SK-N-SH (cell line): ENCODE measurements at regions not wholly inside any gene's neighbourhood (a gene's known extent, or its start where the extent isn't known, plus 50 kb on each side); places are given as distances from the start of the nearest gene placed in this dataset.

ENCODE experiments used
- CTCF ChIA-PET: fragments of 300-600, 350-600 bp; formaldehyde crosslinking; extraction: SDS; loops from one replicate; lab custom pipeline; 2021; lab: Yijun Ruan, JAX
- POLR2A ChIA-PET: fragments of 350-600 bp; sonication (Branson Sonifier 250); formaldehyde crosslinking; extraction: SDS; loops from one replicate; lab custom pipeline; 2020; ENCODE audit warnings: antibody characterized with exemption, inconsistent platforms; lab: Yijun Ruan, JAX
- DNase-seq: peaks from one replicate; pipeline ENCODE4 v3.0.0; 2012
- H2AFZ ChIP-seq: fragments of 200-600 bp; sonication (generic); 2 replicates; pipeline ENCODE4 v1.8.1; 2016; ENCODE audit warnings: antibody characterized with exemption, mild to moderate bottlenecking, low read depth
- H3F3A ChIP-seq: fragments of 200-600 bp; sonication (generic); replicated peaks from 2 replicates; pipeline ENCODE3; 2016; ENCODE audit warnings: antibody characterized with exemption, mild to moderate bottlenecking; ENCODE audit not compliant: insufficient read depth
- H3K27ac ChIP-seq, 2 experiments: fragments of 200-500 bp in 1 of 2; fragments of 200-600 bp in 1 of 2; sonication (Bioruptor generic) in 1 of 2; sonication (generic), shearing (Covaris generic) in 1 of 2; 2 replicates each; pipeline versions ENCODE4 v1.5.1 to v1.6.1; 2014 to 2016; ENCODE audit warnings: low read depth in 2 of 2, inconsistent platforms in 1 of 2, low read length in 1 of 2, mild to moderate bottlenecking in 1 of 2, mixed read lengths in 1 of 2
- H3K27me3 ChIP-seq: fragments of 200-600 bp; sonication (generic), shearing (Covaris generic); 2 replicates; pipeline ENCODE4 v1.6.1; 2016; ENCODE audit warnings: mixed run types; ENCODE audit not compliant: insufficient read depth
- H3K36me3 ChIP-seq, 2 experiments: fragments of 200-500 bp in 1 of 2; fragments of 200-600 bp in 1 of 2; sonication (Bioruptor generic) in 1 of 2; sonication (generic) in 1 of 2; replicated peaks in 1 of 2; 2 replicates each; pipeline versions ENCODE3 to v1.5.1; 2014 to 2016; ENCODE audit warnings: low read length in 1 of 2, mild to moderate bottlenecking in 1 of 2; ENCODE audit not compliant: insufficient read depth in 2 of 2, control insufficient read depth in 1 of 2
- H3K4me1 ChIP-seq, 2 experiments: fragments of 200-500 bp in 1 of 2; fragments of 200-600 bp in 1 of 2; sonication (Bioruptor generic) in 1 of 2; sonication (generic), shearing (Covaris generic) in 1 of 2; 2 replicates each; pipeline versions ENCODE4 v1.5.1 to v1.6.1; 2014 to 2016; ENCODE audit warnings: low read depth in 1 of 2, low read length in 1 of 2, mixed run types in 1 of 2; ENCODE audit not compliant: insufficient read depth in 2 of 2, control insufficient read depth in 1 of 2
- H3K4me2 ChIP-seq: fragments of 200-600 bp; sonication (generic), shearing (Covaris generic); 2 replicates; pipeline ENCODE4 v1.6.1; 2017; ENCODE audit warnings: mixed run types
- H3K4me3 ChIP-seq, 2 experiments: fragments of 200-500 bp in 1 of 2; fragments of 200-600 bp in 1 of 2; sonication (Bioruptor generic) in 1 of 2; sonication (generic), shearing (Covaris generic) in 1 of 2; 2 replicates each; pipeline versions ENCODE4 v1.5.1 to v1.8.1; 2014 to 2016; ENCODE audit warnings: low read depth in 2 of 2, inconsistent platforms in 1 of 2, low read length in 1 of 2, mild to moderate bottlenecking in 1 of 2, mixed read lengths in 1 of 2, moderate library complexity in 1 of 2
- H3K79me2 ChIP-seq: fragments of 200-600 bp; sonication (generic); 2 replicates; pipeline ENCODE4 v1.8.1; 2017; ENCODE audit warnings: mild to moderate bottlenecking; ENCODE audit not compliant: insufficient read depth
- H3K9ac ChIP-seq: fragments of 200-600 bp; sonication (generic); 2 replicates; pipeline ENCODE4 v1.6.1; 2017; ENCODE audit warnings: mixed run types
- H3K9me2 ChIP-seq: fragments of 200-600 bp; sonication (generic); 2 replicates; pipeline ENCODE4 v1.6.1; 2017; ENCODE audit warnings: mixed run types
- H3K9me3 ChIP-seq: fragments of 200-600 bp; sonication (generic); 2 replicates; pipeline ENCODE4 v1.6.1; 2017; ENCODE audit warnings: mixed run types, mild to moderate bottlenecking, moderate library complexity
- H4K20me1 ChIP-seq: fragments of 200-600 bp; sonication (generic); 2 replicates; pipeline ENCODE4 v1.6.1; 2017; ENCODE audit warnings: mild to moderate bottlenecking, mixed run types; ENCODE audit not compliant: insufficient read depth
- CTCF ChIP-seq: fragments of 200-600 bp; sonication (generic); IDR thresholded peaks from 2 replicates; pipeline ENCODE4 v1.6.1; 2017; ENCODE audit warnings: antibody characterized with exemption, mild to moderate bottlenecking, moderate library complexity
- FOXJ3 ChIP-seq: sonication (generic); formaldehyde crosslinking; IDR thresholded peaks from 2 replicates; pipeline ENCODE4 v1.5.1; 2020; ENCODE audit warnings: mild to moderate bottlenecking, missing genetic modification reagents
- GATA2 ChIP-seq: sonication (generic); formaldehyde crosslinking; IDR thresholded peaks from 2 replicates; pipeline ENCODE4 v1.5.0; 2020; ENCODE audit warnings: mild to moderate bottlenecking, missing genetic modification reagents
- IRF3 ChIP-seq: fragments of 150-350 bp; IDR thresholded peaks from 2 replicates; pipeline ENCODE4 v1.6.1; 2016; ENCODE audit warnings: mild to moderate bottlenecking, low read depth, low read length
- JUND ChIP-seq: IDR thresholded peaks from 2 replicates; pipeline ENCODE4 v1.4.0; 2012
- MAX ChIP-seq: IDR thresholded peaks from 2 replicates; pipeline ENCODE4 v1.4.0; 2012; ENCODE audit warnings: low read depth
- MEF2A ChIP-seq: IDR thresholded peaks from 2 replicates; pipeline ENCODE4 v1.4.0; 2012; ENCODE audit warnings: low read depth, borderline replicate concordance
- MXI1 ChIP-seq: IDR thresholded peaks from 2 replicates; pipeline ENCODE4 v1.6.1; 2012; ENCODE audit warnings: mild to moderate bottlenecking, low read depth, low read length, improper control_type of control experiment
- NRF1 ChIP-seq: IDR thresholded peaks from 2 replicates; pipeline ENCODE4 v1.6.1; 2012; ENCODE audit warnings: low read depth, mild to moderate bottlenecking, low read length
- PBX3 ChIP-seq: IDR thresholded peaks from 2 replicates; pipeline ENCODE4; 2012
- POLR2AphosphoS5 ChIP-seq: IDR thresholded peaks from 2 replicates; pipeline ENCODE4 v1.6.1; 2012; ENCODE audit warnings: low read depth, low read length
- RCOR1 ChIP-seq: fragments of 150-350 bp; IDR thresholded peaks from 2 replicates; pipeline ENCODE4 v1.6.1; 2017; ENCODE audit warnings: antibody characterized with exemption, low read length
- REST ChIP-seq: IDR thresholded peaks from 2 replicates; pipeline ENCODE4 v1.6.1; 2012; ENCODE audit warnings: mild to moderate bottlenecking, low read depth, low read length, moderate library complexity
- RFX5 ChIP-seq: IDR thresholded peaks from 2 replicates; pipeline ENCODE4 v1.6.1; 2012; ENCODE audit warnings: mild to moderate bottlenecking, improper control_type of control experiment, low read length
- RXRA ChIP-seq: IDR thresholded peaks from 2 replicates; pipeline ENCODE4 v1.4.0; 2012; ENCODE audit warnings: low read depth, mild to moderate bottlenecking, borderline replicate concordance
- SIN3A ChIP-seq: IDR thresholded peaks from 2 replicates; pipeline ENCODE4 v1.6.1; 2012; ENCODE audit warnings: low read depth, mild to moderate bottlenecking, low read length, moderate library complexity, borderline replicate concordance
- SMC3 ChIP-seq: IDR thresholded peaks from 2 replicates; pipeline ENCODE4 v1.6.1; 2012; ENCODE audit warnings: low read depth, low read length, improper control_type of control experiment
- TEAD4 ChIP-seq: IDR thresholded peaks from 2 replicates; pipeline ENCODE4 v1.4.0; 2012; ENCODE audit warnings: mild to moderate bottlenecking, borderline replicate concordance; ENCODE audit not compliant: insufficient read depth
- USF1 ChIP-seq: IDR thresholded peaks from 2 replicates; pipeline ENCODE4 v1.4.0; 2012; ENCODE audit warnings: low read depth, borderline replicate concordance
- YY1 ChIP-seq: IDR thresholded peaks from 2 replicates; pipeline ENCODE4 v1.4.0; 2012; ENCODE audit warnings: low read depth, mild to moderate bottlenecking
- WGBS: methylation state at CpG from one replicate; pipeline ENCODE4 v1.1.6; 2017; ENCODE audit warnings: low lambda C conversion rate; 5-methylcytosine and 5-hydroxymethylcytosine counted together

GRCh38 chr10:64261092-64261491 is 739.9 kb downstream of the REEP3 start:
- POLR2A ChIA-PET, result no interaction called here
- Histone ChIP-seq H3F3A (no peaks in the 10 kb centered on the region), H3K9me2 (no peaks in the 10 kb centered on the region), H3K27ac (no peak overlapping the region), H3K9ac (no peak overlapping the region), H3K36me3 (no peaks in the 10 kb centered on the region), H3K4me3 (no peak overlapping the region), H3K9me3 (no peaks in the 10 kb centered on the region), H3K27me3 (no peaks in the 10 kb centered on the region), H2AFZ (no peak overlapping the region), H4K20me1 (no peaks in the 10 kb centered on the region), H3K4me2 (no peak overlapping the region), H3K79me2 (no peaks in the 10 kb centered on the region), H3K4me1 (no peaks in the 10 kb centered on the region)
- CTCF ChIA-PET, result no interaction called here
- TF ChIP-seq IRF3 (no peak), CTCF (no peak), MAX (no peak), TEAD4 (no peak)
- no peak for DNase-seq

- Histone ChIP-seq H3K4me3 (no peak overlapping the region), H3K79me2 (no peaks in the 10 kb centered on the region), H2AFZ (no peak overlapping the region), H3K9me3 (no peaks in the 10 kb centered on the region), H4K20me1 (no peaks in the 10 kb centered on the region), H3F3A (no peaks in the 10 kb centered on the region), H3K4me1 (no peaks in the 10 kb centered on the region), H3K36me3 (no peaks in the 10 kb centered on the region), H3K9me2 (no peaks in the 10 kb centered on the region), H3K27me3 (no peaks in the 10 kb centered on the region), H3K4me2 (no peak overlapping the region), H3K27ac (no peak overlapping the region), H3K9ac (no peak overlapping the region)
- CTCF ChIA-PET, result no interaction called here
- TF ChIP-seq USF1 (no peak), YY1 (no peak), REST (no peak), RXRA (no peak), RFX5 (no peak), MXI1 (no peak), FOXJ3 (CRISPR knock-in tag) (no peak), GATA2 (no peak), SMC3 (no peak), SIN3A (no peak), POLR2AphosphoS5 (no peak), MEF2A (no peak), RCOR1 (no peak), PBX3 (no peak), JUND (no peak), NRF1 (no peak)
- WGBS, result 59% methylated on average over 1 of the region's 1 CpG
- POLR2A ChIA-PET, result no interaction called here
- DNase-seq, result no peak
Measured at GRCh38 chr10:64261676-64262075, 740.5 kb downstream of the REEP3 start.
